ENCODE measurements at regions not wholly inside any gene's neighbourhood (a gene's known extent, or its start where the extent isn't known, plus 50 kb on each side); places are given as distances from the start of the nearest gene placed in this dataset.

DNA sequence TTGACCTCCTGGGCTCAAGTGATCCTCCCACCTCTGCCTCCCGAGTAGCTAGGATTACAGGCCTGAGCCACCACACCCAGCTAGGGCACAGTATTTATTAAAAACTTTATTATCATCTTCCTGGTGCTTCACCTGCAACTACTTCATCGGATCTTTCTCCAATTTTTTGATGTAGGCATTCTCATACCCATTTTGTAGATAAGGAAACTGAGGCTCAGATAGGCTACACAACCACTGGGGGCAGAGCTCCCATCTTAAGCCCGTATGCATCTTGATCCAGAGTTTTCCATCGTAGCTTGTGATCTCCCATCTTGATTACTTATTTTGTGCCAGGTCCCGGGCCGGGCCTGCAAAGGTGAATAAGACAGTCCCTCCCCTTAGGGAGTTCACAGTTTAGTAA is 68.1 kb upstream of the BCOR start:
- BruUV-seq (replicated peaks) = no TSS peak
- Histone ChIP-seq H3K36me3 (ENCODE audit: control insufficient read depth in 2 of 2, extremely low read depth in 1 of 2, insufficient read depth in 2 of 2, low read length in 2 of 2) (no peaks in the 10 kb centered on the region), H4K20me1 (replicated peaks; ENCODE audit: control insufficient read depth, extremely low read depth, insufficient read depth, low read length) (no peaks in the 10 kb centered on the region), H3K27me3 (ENCODE audit: control insufficient read depth in 2 of 2, insufficient read depth in 2 of 2, low read length in 2 of 2) (no peaks in the 10 kb centered on the region), H3K9me3 (replicated peaks; ENCODE audit: control insufficient read depth, insufficient read depth, low read length) (no peaks in the 10 kb centered on the region), H3K79me2 (ENCODE audit: control insufficient read depth, insufficient read depth, low read length) (no peaks in the 10 kb centered on the region), H3K4me3 (replicated peaks in 1 of 3; ENCODE audit: insufficient read depth in 1 of 3, low read depth in 1 of 3, low read length in 3 of 3) (no peak overlapping the region), H3K9ac (replicated peaks; ENCODE audit: extremely low read depth, insufficient read depth, low read length) (no peak overlapping the region), H3K4me2 (ENCODE audit: insufficient read depth, low read length) (no peak overlapping the region), H3K9me1 (replicated peaks; ENCODE audit: control insufficient read depth, extremely low read depth, insufficient read depth, low read length) (no peaks in the 10 kb centered on the region), H3K27ac (ENCODE audit: insufficient read depth, low read depth, low read length) (no peak overlapping the region), H3K4me1 (ENCODE audit: control insufficient read depth, extremely low read depth, insufficient read depth, low read length) (peaks cover 9% of the 10 kb centered on the region), H2AFZ (ENCODE audit: low read depth, low read length) (no peak overlapping the region)
- POLR2A ChIA-PET = no interaction called here
- no peak for DNase-seq (ENCODE audit: low read depth, low spot score)
- dilution Hi-C loops (cut with MboI; ENCODE audit: extremely low pct_ligation_motif_present, low sequenced_read_pairs) (no loop called here), intact Hi-C loops (cut with micrococcal nuclease) (loop anchor here (5.0 kb wide), 2 partner anchors 259 to 749 kb away; no protein-coding TSS in a partner anchor)
- no peak for FAIRE-seq
- no peak for TF ChIP-seq FOS (IDR thresholded peaks at IDR 0.05; ENCODE audit: borderline replicate concordance, insufficient read depth, low read length)
- TF ChIP-seq, protein P1, sequence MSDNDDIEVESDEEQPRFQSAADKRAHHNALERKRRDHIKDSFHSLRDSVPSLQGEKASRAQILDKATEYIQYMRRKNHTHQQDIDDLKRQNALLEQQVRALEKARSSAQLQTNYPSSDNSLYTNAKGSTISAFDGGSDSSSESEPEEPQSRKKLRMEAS (IDR thresholded peaks at IDR 0.05; ENCODE audit: insufficient read depth, insufficient read length) = no peak
- TF ChIP-seq GATA2 (IDR thresholded peaks at IDR 0.05; ENCODE audit: insufficient read depth, insufficient read length, low read depth, low read length) = no peak
- TF ChIP-seq, protein P2, sequence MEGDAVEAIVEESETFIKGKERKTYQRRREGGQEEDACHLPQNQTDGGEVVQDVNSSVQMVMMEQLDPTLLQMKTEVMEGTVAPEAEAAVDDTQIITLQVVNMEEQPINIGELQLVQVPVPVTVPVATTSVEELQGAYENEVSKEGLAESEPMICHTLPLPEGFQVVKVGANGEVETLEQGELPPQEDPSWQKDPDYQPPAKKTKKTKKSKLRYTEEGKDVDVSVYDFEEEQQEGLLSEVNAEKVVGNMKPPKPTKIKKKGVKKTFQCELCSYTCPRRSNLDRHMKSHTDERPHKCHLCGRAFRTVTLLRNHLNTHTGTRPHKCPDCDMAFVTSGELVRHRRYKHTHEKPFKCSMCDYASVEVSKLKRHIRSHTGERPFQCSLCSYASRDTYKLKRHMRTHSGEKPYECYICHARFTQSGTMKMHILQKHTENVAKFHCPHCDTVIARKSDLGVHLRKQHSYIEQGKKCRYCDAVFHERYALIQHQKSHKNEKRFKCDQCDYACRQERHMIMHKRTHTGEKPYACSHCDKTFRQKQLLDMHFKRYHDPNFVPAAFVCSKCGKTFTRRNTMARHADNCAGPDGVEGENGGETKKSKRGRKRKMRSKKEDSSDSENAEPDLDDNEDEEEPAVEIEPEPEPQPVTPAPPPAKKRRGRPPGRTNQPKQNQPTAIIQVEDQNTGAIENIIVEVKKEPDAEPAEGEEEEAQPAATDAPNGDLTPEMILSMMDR (IDR thresholded peaks at IDR 0.05; ENCODE audit: extremely low read depth in 1 of 2, insufficient read depth in 1 of 2, low read depth in 1 of 2, low read length in 2 of 2) = no peak
- TF ChIP-seq JUN (IDR thresholded peaks at IDR 0.05; ENCODE audit: borderline replicate concordance, insufficient read depth, insufficient read length, low read depth) = no peak
- no peak for TF ChIP-seq POLR2AphosphoS5 (IDR thresholded peaks at IDR 0.05; ENCODE audit: insufficient read depth, low read depth, low read length)
- no peak for TF ChIP-seq EZH2 (IDR thresholded peaks at IDR 0.05; ENCODE audit: borderline replicate concordance, low read depth, low read length, severe bottlenecking)
- TF ChIP-seq POLR2A (IDR thresholded peaks at IDR 0.05; ENCODE audit: low read depth, low read length) = no peak
- TF ChIP-seq MYC (IDR thresholded peaks at IDR 0.05; ENCODE audit: low read depth, low read length) = no peak
- CTCF ChIA-PET = no interaction called here

Measured in endothelial cell of umbilical vein (primary cell).